Trophoblast cell (in vitro differentiated cells and primary cell): ENCODE measurements at regions not wholly inside any gene's neighbourhood (a gene's known extent, or its start where the extent isn't known, plus 50 kb on each side); places are given as distances from the start of the nearest gene placed in this dataset.

Experiments
- DNase-seq, 2 donors: peaks; one replicate each; pipeline ENCODE4 v3.0.0-alpha.2; 2016
- H2AFZ ChIP-seq: 2 replicates; pipeline ENCODE4 v1.6.1; 2013; ENCODE audit warnings: low read length, moderate library complexity, mild to moderate bottlenecking; ENCODE audit not compliant: insufficient read depth, poor library complexity
- H2AK5ac ChIP-seq: 2 replicates; pipeline ENCODE4 v1.6.1; 2013; ENCODE audit warnings: mild to moderate bottlenecking, low read length
- H2BK120ac ChIP-seq: 2 replicates; pipeline ENCODE4 v1.6.1; 2013; ENCODE audit warnings: low read length, mild to moderate bottlenecking, moderate library complexity; ENCODE audit not compliant: insufficient read depth, poor library complexity
- H2BK12ac ChIP-seq: 2 replicates; pipeline ENCODE4 v1.6.1; 2013; ENCODE audit warnings: mild to moderate bottlenecking, low read length, moderate library complexity
- H2BK5ac ChIP-seq: 2 replicates; pipeline ENCODE4 v1.6.1; 2013; ENCODE audit warnings: low read length, low read depth, moderate library complexity, mild to moderate bottlenecking; ENCODE audit not compliant: poor library complexity
- H3K14ac ChIP-seq: 2 replicates; pipeline ENCODE4 v1.6.1; 2013; ENCODE audit warnings: mild to moderate bottlenecking, low read length
- H3K18ac ChIP-seq: 2 replicates; pipeline ENCODE4 v1.6.1; 2013; ENCODE audit warnings: mild to moderate bottlenecking, low read length
- H3K23ac ChIP-seq: 2 replicates; pipeline ENCODE4 v1.6.1; 2013; ENCODE audit warnings: low read length
- H3K27ac ChIP-seq: 2 replicates; pipeline ENCODE4 v1.5.1; 2013; ENCODE audit warnings: low read depth, mild to moderate bottlenecking, inconsistent platforms, low read length, moderate library complexity
- H3K27me3 ChIP-seq: 2 replicates; pipeline ENCODE4 v1.6.1; 2013; ENCODE audit warnings: inconsistent platforms, mild to moderate bottlenecking, low read length, moderate library complexity; ENCODE audit not compliant: insufficient read depth
- H3K36me3 ChIP-seq, 2 experiments: 1 replicate in 1 of 2; 2 replicates in 1 of 2; pipeline ENCODE4 v1.6.1; 2013; ENCODE audit warnings: low read length in 2 of 2, mild to moderate bottlenecking in 2 of 2, moderate library complexity in 1 of 2; ENCODE audit not compliant: insufficient read depth in 2 of 2, control insufficient read depth in 1 of 2
- H3K4ac ChIP-seq: 2 replicates; pipeline ENCODE4 v1.6.1; 2013; ENCODE audit warnings: low read depth, mild to moderate bottlenecking, low read length, moderate library complexity
- H3K4me1 ChIP-seq, 2 experiments: 1 replicate in 1 of 2; 2 replicates in 1 of 2; pipeline ENCODE4 v1.6.1; 2013; ENCODE audit warnings: low read length in 2 of 2, mild to moderate bottlenecking in 2 of 2, moderate library complexity in 1 of 2; ENCODE audit not compliant: insufficient read depth in 2 of 2, control insufficient read depth in 1 of 2
- H3K4me2 ChIP-seq: 2 replicates; pipeline ENCODE4 v1.6.1; 2013; ENCODE audit warnings: inconsistent platforms, mild to moderate bottlenecking, low read length, moderate library complexity
- H3K4me3 ChIP-seq: 2 replicates; pipeline ENCODE4 v1.5.1; 2013; ENCODE audit warnings: mild to moderate bottlenecking, low read depth, low read length, inconsistent platforms
- H3K79me1 ChIP-seq: one replicate; pipeline ENCODE4 v1.6.1; 2013; ENCODE audit warnings: low read length
- H3K79me2 ChIP-seq: 2 replicates; pipeline ENCODE4 v1.6.1; 2013; ENCODE audit warnings: low read length, mild to moderate bottlenecking; ENCODE audit not compliant: control insufficient read depth, insufficient read depth, poor library complexity
- H3K9ac ChIP-seq: 2 replicates; pipeline ENCODE4 v1.6.1; 2013; ENCODE audit warnings: mild to moderate bottlenecking, low read length
- H3K9me3 ChIP-seq: 2 replicates; pipeline ENCODE4 v1.6.1; 2013; ENCODE audit warnings: low read depth, mild to moderate bottlenecking, control low read depth, inconsistent platforms, low read length; ENCODE audit not compliant: insufficient read depth
- H4K12ac ChIP-seq: 2 replicates; pipeline ENCODE4 v1.6.1; 2013; ENCODE audit warnings: low read depth, mild to moderate bottlenecking, low read length, moderate library complexity
- H4K8ac ChIP-seq: 2 replicates; pipeline ENCODE4 v1.6.1; 2013; ENCODE audit warnings: low read depth, mild to moderate bottlenecking, low read length, moderate library complexity
- H4K91ac ChIP-seq: one replicate; pipeline ENCODE4 v1.6.1; 2013; ENCODE audit warnings: low read depth, mild to moderate bottlenecking, low read length, moderate library complexity
- WGBS: extraction: QIAGEN DNeasy Blood & Tissue Kit; methylation state at CpG from one replicate; pipeline ENCODE4 v1.1.7; 2013; ENCODE audit warnings: missing lambda C conversion rate; ENCODE audit not compliant: insufficient read length, insufficient coverage; ENCODE audit errors: extremely low coverage; 5-methylcytosine and 5-hydroxymethylcytosine counted together

- H2AFZ ChIP-seq: no peak overlapping the region
- no peak overlapping the region for H4K91ac ChIP-seq
- H3K36me3 ChIP-seq: no peaks in the 10 kb centered on the region
- H3K14ac ChIP-seq: no peak overlapping the region
- H3K79me2 ChIP-seq: no peaks in the 10 kb centered on the region
- no CpG with 5 or more reads among the region's 11 CpGs for WGBS
- no peak overlapping the region for H3K23ac ChIP-seq
- no peaks in the 10 kb centered on the region for H3K4me1 ChIP-seq
- no peak overlapping the region for H3K4ac ChIP-seq
- no peak for DNase-seq
- H3K27ac ChIP-seq: no peak overlapping the region
- H2BK12ac ChIP-seq: no peak overlapping the region
- no peak overlapping the region for H4K8ac ChIP-seq
- no peak overlapping the region for H3K4me2 ChIP-seq
- no peaks in the 10 kb centered on the region for H3K9me3 ChIP-seq
- H3K9ac ChIP-seq: no peak overlapping the region
- no peak overlapping the region for H2AK5ac ChIP-seq
- no peak overlapping the region for H2BK120ac ChIP-seq
- no peak overlapping the region for H4K12ac ChIP-seq
- H3K4me3 ChIP-seq: no peak overlapping the region
- no peaks in the 10 kb centered on the region for H3K27me3 ChIP-seq
- no peak overlapping the region for H3K18ac ChIP-seq
- H3K79me1 ChIP-seq: no peaks in the 10 kb centered on the region
- no peak overlapping the region for H2BK5ac ChIP-seq
These were observed 191.2 kb downstream of the IDS start for GRCh38 chrX:149313871-149314371.

- Histone ChIP-seq H2BK5ac (no peak overlapping the region), H3K79me1 (no peaks in the 10 kb centered on the region), H3K4me2 (no peak overlapping the region), H4K91ac (no peak overlapping the region), H3K79me2 (no peaks in the 10 kb centered on the region), H3K23ac (no peak overlapping the region), H2AK5ac (no peak overlapping the region), H3K18ac (no peak overlapping the region), H3K4ac (no peak overlapping the region), H3K9me3 (no peaks in the 10 kb centered on the region), H3K36me3 (no peaks in the 10 kb centered on the region), H3K4me3 (no peak overlapping the region), H2BK120ac (no peak overlapping the region), H3K14ac (no peak overlapping the region), H3K27ac (no peak overlapping the region), H4K8ac (no peak overlapping the region), H3K9ac (no peak overlapping the region), H3K4me1 (no peaks in the 10 kb centered on the region), H2AFZ (no peak overlapping the region), H3K27me3 (no peaks in the 10 kb centered on the region), H2BK12ac (no peak overlapping the region), H4K12ac (no peak overlapping the region)
- no peak for DNase-seq
These were observed 192.1 kb downstream of the IDS start for GRCh38 chrX:149312988-149313387.

- H3K9ac ChIP-seq: no peak overlapping the region
- no peak overlapping the region for H2BK120ac ChIP-seq
- H3K36me3 ChIP-seq: no peaks in the 10 kb centered on the region
- no CpG with 5 or more reads among the region's 3 CpGs for WGBS
- no peaks in the 10 kb centered on the region for H3K79me2 ChIP-seq
- H4K8ac ChIP-seq: no peak overlapping the region
- no peak overlapping the region for H2AFZ ChIP-seq
- no peaks in the 10 kb centered on the region for H3K4me1 ChIP-seq
- no peak overlapping the region for H3K23ac ChIP-seq
- H4K91ac ChIP-seq: no peak overlapping the region
- H2BK5ac ChIP-seq: no peak overlapping the region
- H3K4ac ChIP-seq: no peak overlapping the region
- no peak overlapping the region for H3K18ac ChIP-seq
- no peak overlapping the region for H2BK12ac ChIP-seq
- H3K9me3 ChIP-seq: no peaks in the 10 kb centered on the region
- no peak overlapping the region for H3K14ac ChIP-seq
- no peaks in the 10 kb centered on the region for H3K27me3 ChIP-seq
- DNase-seq: no peak
- H4K12ac ChIP-seq: no peak overlapping the region
- no peak overlapping the region for H3K4me2 ChIP-seq
- H2AK5ac ChIP-seq: no peak overlapping the region
- H3K27ac ChIP-seq: no peak overlapping the region
- H3K4me3 ChIP-seq: no peak overlapping the region
- H3K79me1 ChIP-seq: no peaks in the 10 kb centered on the region
These were observed 193.0 kb downstream of the IDS start for GRCh38 chrX:149312097-149312496.

- H3K36me3 ChIP-seq: no peaks in the 10 kb centered on the region
- no peak overlapping the region for H2BK5ac ChIP-seq
- no peak overlapping the region for H3K14ac ChIP-seq
- no peak overlapping the region for H2AK5ac ChIP-seq
- no peak overlapping the region for H4K12ac ChIP-seq
- H4K8ac ChIP-seq: no peak overlapping the region
- H3K4me2 ChIP-seq: no peak overlapping the region
- H3K4me1 ChIP-seq: no peaks in the 10 kb centered on the region
- no peak overlapping the region for H3K4me3 ChIP-seq
- H3K79me2 ChIP-seq: no peaks in the 10 kb centered on the region
- no peak overlapping the region for H3K4ac ChIP-seq
- H3K27me3 ChIP-seq: no peaks in the 10 kb centered on the region
- no peak overlapping the region for H2BK12ac ChIP-seq
- no peak overlapping the region for H3K18ac ChIP-seq
- H3K27ac ChIP-seq: no peak overlapping the region
- no peak overlapping the region for H2BK120ac ChIP-seq
- H3K23ac ChIP-seq: no peak overlapping the region
- H3K79me1 ChIP-seq: no peaks in the 10 kb centered on the region
- H3K9me3 ChIP-seq: no peaks in the 10 kb centered on the region
- no peak overlapping the region for H2AFZ ChIP-seq
- H4K91ac ChIP-seq: no peak overlapping the region
- no CpG with 5 or more reads among the region's 2 CpGs for WGBS
- no peak for DNase-seq
- H3K9ac ChIP-seq: no peak overlapping the region
These were observed 202.4 kb downstream of the IDS start for GRCh38 chrX:149302705-149303104.
